SK-N-SH (cell line): ENCODE measurements at regions not wholly inside any gene's neighbourhood (a gene's known extent, or its start where the extent isn't known, plus 50 kb on each side); places are given as distances from the start of the nearest gene placed in this dataset.

Source experiments
- CTCF ChIA-PET: fragments of 300-600, 350-600 bp; formaldehyde crosslinking; extraction: SDS; loops from one replicate; lab custom pipeline; 2021; lab: Yijun Ruan, JAX
- POLR2A ChIA-PET: fragments of 350-600 bp; sonication (Branson Sonifier 250); formaldehyde crosslinking; extraction: SDS; loops from one replicate; lab custom pipeline; 2020; ENCODE audit warnings: antibody characterized with exemption, inconsistent platforms; lab: Yijun Ruan, JAX
- DNase-seq: peaks from one replicate; pipeline ENCODE4 v3.0.0; 2012
- H2AFZ ChIP-seq: fragments of 200-600 bp; sonication (generic); 2 replicates; pipeline ENCODE4 v1.8.1; 2016; ENCODE audit warnings: antibody characterized with exemption, mild to moderate bottlenecking, low read depth
- H3F3A ChIP-seq: fragments of 200-600 bp; sonication (generic); replicated peaks from 2 replicates; pipeline ENCODE3; 2016; ENCODE audit warnings: antibody characterized with exemption, mild to moderate bottlenecking; ENCODE audit not compliant: insufficient read depth
- H3K27ac ChIP-seq, 2 experiments: fragments of 200-500 bp in 1 of 2; fragments of 200-600 bp in 1 of 2; sonication (Bioruptor generic) in 1 of 2; sonication (generic), shearing (Covaris generic) in 1 of 2; 2 replicates each; pipeline versions ENCODE4 v1.5.1 to v1.6.1; 2014 to 2016; ENCODE audit warnings: low read depth in 2 of 2, inconsistent platforms in 1 of 2, low read length in 1 of 2, mild to moderate bottlenecking in 1 of 2, mixed read lengths in 1 of 2
- H3K27me3 ChIP-seq: fragments of 200-600 bp; sonication (generic), shearing (Covaris generic); 2 replicates; pipeline ENCODE4 v1.6.1; 2016; ENCODE audit warnings: mixed run types; ENCODE audit not compliant: insufficient read depth
- H3K36me3 ChIP-seq, 2 experiments: fragments of 200-500 bp in 1 of 2; fragments of 200-600 bp in 1 of 2; sonication (Bioruptor generic) in 1 of 2; sonication (generic) in 1 of 2; replicated peaks in 1 of 2; 2 replicates each; pipeline versions ENCODE3 to v1.5.1; 2014 to 2016; ENCODE audit warnings: low read length in 1 of 2, mild to moderate bottlenecking in 1 of 2; ENCODE audit not compliant: insufficient read depth in 2 of 2, control insufficient read depth in 1 of 2
- H3K4me1 ChIP-seq, 2 experiments: fragments of 200-500 bp in 1 of 2; fragments of 200-600 bp in 1 of 2; sonication (Bioruptor generic) in 1 of 2; sonication (generic), shearing (Covaris generic) in 1 of 2; 2 replicates each; pipeline versions ENCODE4 v1.5.1 to v1.6.1; 2014 to 2016; ENCODE audit warnings: low read depth in 1 of 2, low read length in 1 of 2, mixed run types in 1 of 2; ENCODE audit not compliant: insufficient read depth in 2 of 2, control insufficient read depth in 1 of 2
- H3K4me2 ChIP-seq: fragments of 200-600 bp; sonication (generic), shearing (Covaris generic); 2 replicates; pipeline ENCODE4 v1.6.1; 2017; ENCODE audit warnings: mixed run types
- H3K4me3 ChIP-seq, 2 experiments: fragments of 200-500 bp in 1 of 2; fragments of 200-600 bp in 1 of 2; sonication (Bioruptor generic) in 1 of 2; sonication (generic), shearing (Covaris generic) in 1 of 2; 2 replicates each; pipeline versions ENCODE4 v1.5.1 to v1.8.1; 2014 to 2016; ENCODE audit warnings: low read depth in 2 of 2, inconsistent platforms in 1 of 2, low read length in 1 of 2, mild to moderate bottlenecking in 1 of 2, mixed read lengths in 1 of 2, moderate library complexity in 1 of 2
- H3K79me2 ChIP-seq: fragments of 200-600 bp; sonication (generic); 2 replicates; pipeline ENCODE4 v1.8.1; 2017; ENCODE audit warnings: mild to moderate bottlenecking; ENCODE audit not compliant: insufficient read depth
- H3K9ac ChIP-seq: fragments of 200-600 bp; sonication (generic); 2 replicates; pipeline ENCODE4 v1.6.1; 2017; ENCODE audit warnings: mixed run types
- H3K9me2 ChIP-seq: fragments of 200-600 bp; sonication (generic); 2 replicates; pipeline ENCODE4 v1.6.1; 2017; ENCODE audit warnings: mixed run types
- H3K9me3 ChIP-seq: fragments of 200-600 bp; sonication (generic); 2 replicates; pipeline ENCODE4 v1.6.1; 2017; ENCODE audit warnings: mixed run types, mild to moderate bottlenecking, moderate library complexity
- H4K20me1 ChIP-seq: fragments of 200-600 bp; sonication (generic); 2 replicates; pipeline ENCODE4 v1.6.1; 2017; ENCODE audit warnings: mild to moderate bottlenecking, mixed run types; ENCODE audit not compliant: insufficient read depth
- CHD2 ChIP-seq: fragments of 150-350 bp; IDR thresholded peaks from 2 replicates; pipeline ENCODE4 v1.6.1; 2018; ENCODE audit warnings: low read length; ENCODE audit not compliant: partially characterized antibody
- ELF1 ChIP-seq: IDR thresholded peaks from 2 replicates; pipeline ENCODE4 v1.4.0; 2012
- EZH2phosphoT487 ChIP-seq: fragments of 200-600 bp; sonication (generic); IDR thresholded peaks from 2 replicates; pipeline ENCODE4 v1.6.1; 2017; ENCODE audit warnings: low read depth, mixed run types, mild to moderate bottlenecking, antibody characterized with exemption, moderate library complexity, borderline replicate concordance
- FOXM1 ChIP-seq: IDR thresholded peaks from 2 replicates; pipeline ENCODE4 v1.4.0; 2012; ENCODE audit warnings: low read depth, mild to moderate bottlenecking
- GABPA ChIP-seq: IDR thresholded peaks from 2 replicates; pipeline ENCODE4 v1.4.0; 2012; ENCODE audit warnings: low read depth, mild to moderate bottlenecking
- GATA2 ChIP-seq: sonication (generic); formaldehyde crosslinking; IDR thresholded peaks from 2 replicates; pipeline ENCODE4 v1.5.0; 2020; ENCODE audit warnings: mild to moderate bottlenecking, missing genetic modification reagents
- IRF3 ChIP-seq: fragments of 150-350 bp; IDR thresholded peaks from 2 replicates; pipeline ENCODE4 v1.6.1; 2016; ENCODE audit warnings: mild to moderate bottlenecking, low read depth, low read length
- NRF1 ChIP-seq: IDR thresholded peaks from 2 replicates; pipeline ENCODE4 v1.6.1; 2012; ENCODE audit warnings: low read depth, mild to moderate bottlenecking, low read length
- POLR2AphosphoS5 ChIP-seq: IDR thresholded peaks from 2 replicates; pipeline ENCODE4 v1.6.1; 2012; ENCODE audit warnings: low read depth, low read length
- REST ChIP-seq: IDR thresholded peaks from 2 replicates; pipeline ENCODE4 v1.6.1; 2012; ENCODE audit warnings: mild to moderate bottlenecking, low read depth, low read length, moderate library complexity
- RFX5 ChIP-seq: IDR thresholded peaks from 2 replicates; pipeline ENCODE4 v1.6.1; 2012; ENCODE audit warnings: mild to moderate bottlenecking, improper control_type of control experiment, low read length
- SMC3 ChIP-seq: IDR thresholded peaks from 2 replicates; pipeline ENCODE4 v1.6.1; 2012; ENCODE audit warnings: low read depth, low read length, improper control_type of control experiment
- TCF12 ChIP-seq: IDR thresholded peaks from 2 replicates; pipeline ENCODE4 v1.4.0; 2012
- TEAD4 ChIP-seq: IDR thresholded peaks from 2 replicates; pipeline ENCODE4 v1.4.0; 2012; ENCODE audit warnings: mild to moderate bottlenecking, borderline replicate concordance; ENCODE audit not compliant: insufficient read depth
- YY1 ChIP-seq: IDR thresholded peaks from 2 replicates; pipeline ENCODE4 v1.4.0; 2012; ENCODE audit warnings: low read depth, mild to moderate bottlenecking
- ZBTB33 ChIP-seq: IDR thresholded peaks from 2 replicates; pipeline ENCODE4 v1.4.0; 2012; ENCODE audit warnings: low read depth, borderline replicate concordance
- WGBS: methylation state at CpG from one replicate; pipeline ENCODE4 v1.1.6; 2017; ENCODE audit warnings: low lambda C conversion rate; 5-methylcytosine and 5-hydroxymethylcytosine counted together
- TF ChIP-seq, protein P1 (sequence below): IDR thresholded peaks from 2 replicates; pipeline ENCODE4 v1.4.0; 2012; ENCODE audit warnings: low read depth
- TF ChIP-seq, protein P2 (sequence below): IDR thresholded peaks from 2 replicates; pipeline ENCODE4; 2012
- TF ChIP-seq, protein P3 (sequence below): IDR thresholded peaks from 2 replicates; pipeline ENCODE4 v1.4.0; 2012; ENCODE audit warnings: low read depth, borderline replicate concordance

- WGBS, result 81% methylated on average over 4 of the region's 4 CpGs
- no peaks in the 10 kb centered on the region; the same call in 1 of the 2 replicates for H3K9me2 ChIP-seq
- H3K79me2 ChIP-seq, result no peaks in the 10 kb centered on the region
- POLR2A ChIA-PET, result no interaction called here
- H3K4me2 ChIP-seq, result no peak overlapping the region
- no peaks in the 10 kb centered on the region for H3K4me1 ChIP-seq
- no peak overlapping the region for H3K9ac ChIP-seq
- CTCF ChIA-PET, result no interaction called here
- DNase-seq, result no peak
- H3K9me3 ChIP-seq, result no peaks in the 10 kb centered on the region
- H3K27me3 ChIP-seq, result no peaks in the 10 kb centered on the region
- H3K27ac ChIP-seq, result no peak overlapping the region
- TF ChIP-seq ELF1, result no peak
- no peak for TF ChIP-seq EZH2phosphoT487
- TF ChIP-seq TCF12, result no peak
- no peak for TF ChIP-seq SMC3
- TF ChIP-seq, protein P1, sequence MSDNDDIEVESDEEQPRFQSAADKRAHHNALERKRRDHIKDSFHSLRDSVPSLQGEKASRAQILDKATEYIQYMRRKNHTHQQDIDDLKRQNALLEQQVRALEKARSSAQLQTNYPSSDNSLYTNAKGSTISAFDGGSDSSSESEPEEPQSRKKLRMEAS, result no peak
- TF ChIP-seq YY1, result no peak
- TF ChIP-seq, all 33 proteins: peak for 0
- H4K20me1 ChIP-seq, result no peaks in the 10 kb centered on the region
- no peak overlapping the region for H2AFZ ChIP-seq
- no peaks in the 10 kb centered on the region for H3K36me3 ChIP-seq
- H3K4me3 ChIP-seq, result no peak overlapping the region
- peaks cover 6% of the 10 kb centered on the region for H3F3A ChIP-seq
These were observed 869.2 kb downstream of the SLC6A15 start for GRCh38 chr12:84043355-84043754.

DNA sequence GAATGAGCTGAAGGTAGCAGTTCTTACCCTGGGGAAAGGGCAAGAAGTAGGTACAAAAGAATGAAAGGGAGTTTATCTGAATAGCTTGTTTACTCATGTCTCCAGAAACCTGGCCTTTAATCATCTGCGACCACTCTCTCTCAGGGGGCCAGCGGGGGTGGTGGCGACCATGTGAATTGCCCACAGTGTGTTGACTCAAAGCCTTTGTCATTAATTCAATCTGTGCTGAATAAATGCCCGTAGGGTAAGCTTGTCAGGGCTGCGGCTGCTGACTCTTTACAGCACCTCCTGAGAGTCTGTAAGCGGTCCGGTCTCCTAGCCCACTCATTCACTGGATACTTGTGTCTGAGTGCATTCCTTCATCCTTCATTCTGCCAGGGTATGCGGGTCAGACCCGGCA is 874.4 kb downstream of the SLC6A15 start:
- no peak overlapping the region for H3K4me3 ChIP-seq
- no peak overlapping the region for H3K27ac ChIP-seq
- no peaks in the 10 kb centered on the region for H3K9me2 ChIP-seq
- no peaks in the 10 kb centered on the region for H3F3A ChIP-seq
- POLR2A ChIA-PET, result no interaction called here
- H3K36me3 ChIP-seq, result no peaks in the 10 kb centered on the region
- H4K20me1 ChIP-seq, result no peaks in the 10 kb centered on the region
- no peaks in the 10 kb centered on the region for H3K27me3 ChIP-seq
- no peak for TF ChIP-seq IRF3
- no peak for TF ChIP-seq NRF1
- TF ChIP-seq GATA2 (CRISPR knock-in tag), result no peak
- no peak for TF ChIP-seq FOXM1
- TF ChIP-seq ZBTB33, result no peak
- TF ChIP-seq CHD2, result no peak
- no peak for TF ChIP-seq POLR2AphosphoS5
- no peak for TF ChIP-seq TEAD4
- TF ChIP-seq, protein P2, sequence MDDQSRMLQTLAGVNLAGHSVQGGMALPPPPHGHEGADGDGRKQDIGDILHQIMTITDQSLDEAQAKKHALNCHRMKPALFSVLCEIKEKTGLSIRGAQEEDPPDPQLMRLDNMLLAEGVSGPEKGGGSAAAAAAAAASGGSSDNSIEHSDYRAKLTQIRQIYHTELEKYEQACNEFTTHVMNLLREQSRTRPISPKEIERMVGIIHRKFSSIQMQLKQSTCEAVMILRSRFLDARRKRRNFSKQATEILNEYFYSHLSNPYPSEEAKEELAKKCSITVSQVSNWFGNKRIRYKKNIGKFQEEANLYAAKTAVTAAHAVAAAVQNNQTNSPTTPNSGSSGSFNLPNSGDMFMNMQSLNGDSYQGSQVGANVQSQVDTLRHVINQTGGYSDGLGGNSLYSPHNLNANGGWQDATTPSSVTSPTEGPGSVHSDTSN, result no peak
- no peak for TF ChIP-seq REST
- no peak for TF ChIP-seq RFX5
- TF ChIP-seq, protein P3, sequence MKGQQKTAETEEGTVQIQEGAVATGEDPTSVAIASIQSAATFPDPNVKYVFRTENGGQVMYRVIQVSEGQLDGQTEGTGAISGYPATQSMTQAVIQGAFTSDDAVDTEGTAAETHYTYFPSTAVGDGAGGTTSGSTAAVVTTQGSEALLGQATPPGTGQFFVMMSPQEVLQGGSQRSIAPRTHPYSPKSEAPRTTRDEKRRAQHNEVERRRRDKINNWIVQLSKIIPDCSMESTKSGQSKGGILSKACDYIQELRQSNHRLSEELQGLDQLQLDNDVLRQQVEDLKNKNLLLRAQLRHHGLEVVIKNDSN, result no peak
- TF ChIP-seq YY1, result no peak
- TF ChIP-seq GABPA, result no peak
- CTCF ChIA-PET, result no interaction called here
- no peaks in the 10 kb centered on the region for H3K4me1 ChIP-seq
- no peak overlapping the region for H3K9ac ChIP-seq
- WGBS, result 82% methylated on average over 7 of the region's 9 CpGs
- H3K9me3 ChIP-seq, result no peaks in the 10 kb centered on the region
- no peak overlapping the region for H2AFZ ChIP-seq
- H3K79me2 ChIP-seq, result no peaks in the 10 kb centered on the region
- no peak for DNase-seq
- no peak overlapping the region for H3K4me2 ChIP-seq
